IMR-90 (cell line): ENCODE measurements at regions not wholly inside any gene's neighbourhood (a gene's known extent, or its start where the extent isn't known, plus 50 kb on each side); places are given as distances from the start of the nearest gene placed in this dataset.

Experiments used
- ATAC-seq: fragments of 200-7000 bp; cut with Tn5 transposase; 2 replicates; pipeline ENCODE4 v1.9.1; 2020; ENCODE audit warnings: low read depth, mild to moderate bottlenecking, moderate library complexity
- BruUV-seq: library from RNA; stranded (reverse); fragments of 400-500 nt; replicated peaks from 2 replicates; lab custom pipeline; 2021; lab: Mats Ljungman, UMichigan
- CTCF ChIA-PET: fragments of 300-600 bp; formaldehyde crosslinking; extraction: SDS; loops from one replicate; lab custom pipeline; 2021; ENCODE audit warnings: antibody characterized with exemption; lab: Yijun Ruan, JAX
- POLR2A ChIA-PET: fragments of 300-600 bp; sonication (Branson Sonifier 250); formaldehyde crosslinking; loops from one replicate; lab custom pipeline; 2022; ENCODE audit warnings: antibody characterized with exemption; ENCODE audit not compliant: unreplicated experiment; lab: Charles Lee
- DNase-seq: peaks from one replicate; pipeline ENCODE4 v3.0.0; 2013
- H2AFZ ChIP-seq: replicated peaks from 2 replicates; pipeline ENCODE3; 2013; ENCODE audit warnings: low read length, mild to moderate bottlenecking; ENCODE audit not compliant: poor library complexity
- H2AK5ac ChIP-seq: 2 replicates; pipeline ENCODE4 v1.6.1; 2013; ENCODE audit warnings: low read depth, low read length, inconsistent platforms
- H2AK9ac ChIP-seq: replicated peaks from 2 replicates; pipeline ENCODE3; 2013; ENCODE audit warnings: mild to moderate bottlenecking, low read depth, low read length, moderate library complexity; ENCODE audit not compliant: poor library complexity
- H2BK120ac ChIP-seq: 2 replicates; pipeline ENCODE4 v1.6.1; 2013; ENCODE audit warnings: low read depth, low read length, inconsistent platforms
- H2BK15ac ChIP-seq: 3 replicates; pipeline ENCODE4 v1.6.1; 2013; ENCODE audit warnings: low read depth, low read length, inconsistent platforms
- H2BK20ac ChIP-seq: 2 replicates; pipeline ENCODE4 v1.6.1; 2013; ENCODE audit warnings: low read depth, mild to moderate bottlenecking, inconsistent platforms, low read length, moderate library complexity
- H2BK5ac ChIP-seq: 2 replicates; pipeline ENCODE4 v1.6.1; 2013; ENCODE audit warnings: mild to moderate bottlenecking, low read depth, low read length, inconsistent platforms; ENCODE audit not compliant: poor library complexity, severe bottlenecking
- H3K14ac ChIP-seq: replicated peaks from 2 replicates; pipeline ENCODE4 v1.6.1; 2013; ENCODE audit warnings: low read depth, low read length, inconsistent platforms
- H3K18ac ChIP-seq: 2 replicates; pipeline ENCODE4 v1.6.1; 2013; ENCODE audit warnings: low read depth, low read length, control low read depth
- H3K23ac ChIP-seq: 2 replicates; pipeline ENCODE4 v1.6.1; 2013; ENCODE audit warnings: low read depth, low read length, inconsistent platforms
- H3K27ac ChIP-seq: 2 replicates; pipeline ENCODE4 v1.5.1; 2013; ENCODE audit warnings: mild to moderate bottlenecking, control low read depth, low read length; ENCODE audit not compliant: insufficient read depth
- H3K27me3 ChIP-seq: 2 replicates; pipeline ENCODE4 v1.6.1; 2013; ENCODE audit warnings: low read length; ENCODE audit not compliant: control insufficient read depth, insufficient read depth
- H3K36me3 ChIP-seq: 2 replicates; pipeline ENCODE4 v1.6.1; 2013; ENCODE audit warnings: low read length, mixed read lengths; ENCODE audit not compliant: control insufficient read depth, insufficient read depth
- H3K4ac ChIP-seq: 2 replicates; pipeline ENCODE4 v1.6.1; 2013; ENCODE audit warnings: low read depth, low read length, inconsistent platforms
- H3K4me1 ChIP-seq: 2 replicates; pipeline ENCODE4 v1.6.1; 2013; ENCODE audit warnings: low read length, mixed read lengths; ENCODE audit not compliant: control insufficient read depth, insufficient read depth
- H3K4me2 ChIP-seq: 2 replicates; pipeline ENCODE4 v1.6.1; 2013; ENCODE audit warnings: low read depth, mild to moderate bottlenecking, control low read depth, low read length, moderate library complexity
- H3K4me3 ChIP-seq: 2 replicates; pipeline ENCODE4 v1.5.1; 2013; ENCODE audit warnings: low read depth, mild to moderate bottlenecking, control low read depth, low read length, moderate library complexity; ENCODE audit not compliant: insufficient read depth
- H3K56ac ChIP-seq: 2 replicates; pipeline ENCODE4 v1.6.1; 2013; ENCODE audit warnings: low read length, inconsistent platforms; ENCODE audit not compliant: insufficient read depth; ENCODE audit errors: extremely low read depth
- H3K79me1 ChIP-seq, 2 experiments: 2 replicates each; pipeline ENCODE4 v1.6.1; 2013; ENCODE audit warnings: low read length in 2 of 2, inconsistent platforms in 1 of 2, low read depth in 1 of 2
- H3K9ac ChIP-seq: 2 replicates; pipeline ENCODE4 v1.6.1; 2013; ENCODE audit warnings: low read depth, low read length, control low read depth
- H3K9me1 ChIP-seq: 2 replicates; pipeline ENCODE4 v1.6.1; 2013; ENCODE audit warnings: low read length, inconsistent platforms; ENCODE audit not compliant: insufficient read depth
- H3K9me3 ChIP-seq: 2 replicates; pipeline ENCODE4 v1.6.1; 2013; ENCODE audit warnings: low read length; ENCODE audit not compliant: control insufficient read depth, insufficient read depth
- H4K20me1 ChIP-seq: 2 replicates; pipeline ENCODE4 v1.6.1; 2013; ENCODE audit warnings: low read length, inconsistent platforms; ENCODE audit not compliant: insufficient read depth
- H4K5ac ChIP-seq: 2 replicates; pipeline ENCODE4 v1.6.1; 2013; ENCODE audit warnings: mild to moderate bottlenecking, low read depth, low read length, control low read depth
- H4K8ac ChIP-seq, 2 experiments: 2 replicates each; pipeline ENCODE4 v1.6.1; 2013; ENCODE audit warnings: low read depth in 2 of 2, low read length in 2 of 2, control low read depth in 1 of 2, inconsistent platforms in 1 of 2
- H4K91ac ChIP-seq: 2 replicates; pipeline ENCODE4 v1.6.1; 2013; ENCODE audit warnings: low read depth, low read length, inconsistent platforms; ENCODE audit not compliant: insufficient read depth
- BHLHE40 ChIP-seq: fragments of 150-350 bp; IDR thresholded peaks from 2 replicates; pipeline ENCODE4 v1.6.1; 2016; ENCODE audit warnings: mild to moderate bottlenecking, low read depth, low read length
- CEBPB ChIP-seq: IDR thresholded peaks from 2 replicates; pipeline ENCODE4 v1.6.1; 2012; ENCODE audit warnings: low read depth, low read length, improper control_type of control experiment
- CHD1 ChIP-seq: IDR thresholded peaks from 2 replicates; pipeline ENCODE4 v1.6.1; 2012; ENCODE audit warnings: low read depth, low read length, improper control_type of control experiment
- FOS ChIP-seq: fragments of 150-350 bp; IDR thresholded peaks from 2 replicates; pipeline ENCODE4 v1.6.1; 2016; ENCODE audit warnings: low read depth, low read length
- MAFK ChIP-seq: IDR thresholded peaks from 2 replicates; pipeline ENCODE4 v1.6.1; 2012; ENCODE audit warnings: low read depth, low read length, improper control_type of control experiment
- MXI1 ChIP-seq: IDR thresholded peaks from 2 replicates; pipeline ENCODE4 v1.6.1; 2012; ENCODE audit warnings: low read depth, mild to moderate bottlenecking, low read length, moderate library complexity, borderline replicate concordance
- RAD21 ChIP-seq: IDR thresholded peaks from 2 replicates; pipeline ENCODE4 v1.6.1; 2012; ENCODE audit warnings: low read length, improper control_type of control experiment
- RFX5 ChIP-seq: IDR thresholded peaks from 2 replicates; pipeline ENCODE4 v1.8.0; 2012; ENCODE audit warnings: low read depth, mild to moderate bottlenecking, low read length, moderate library complexity
- SMC3 ChIP-seq: fragments of 150-350 bp; IDR thresholded peaks from 2 replicates; pipeline ENCODE4 v1.6.1; 2016; ENCODE audit warnings: low read depth, mild to moderate bottlenecking, antibody characterized with exemption, low read length, moderate library complexity
- WGBS, 2 experiments: methylation state at CpG; one replicate each; pipeline versions ENCODE4 v1.1.5 to v1.1.7; 2013; ENCODE audit warnings: missing lambda C conversion rate in 2 of 2; ENCODE audit not compliant: insufficient read length in 1 of 2; ENCODE audit errors: extremely low coverage in 2 of 2; 5-methylcytosine and 5-hydroxymethylcytosine counted together
- dilution Hi-C: fragments of 300-500 bp; cut with HindIII; formaldehyde crosslinking; loops from one replicate; pipeline ENCODE4 v1.14.3; 2018; ENCODE audit warnings: low sequenced_read_pairs; ENCODE audit not compliant: unreplicated experiment
- in situ Hi-C: fragments of 300-500 bp; cut with MboI; formaldehyde crosslinking; loops from 3 replicates; pipeline ENCODE4 v1.14.3; 2019; ENCODE audit warnings: low sequenced_read_pairs, inconsistent platforms, mixed read lengths
- intact Hi-C: fragments of 100-400 bp; cut with micrococcal nuclease; formaldehyde crosslinking; loops from 2 replicates; pipeline ENCODE4 v1.10.0; 2022
- TF ChIP-seq, protein P1 (sequence below): fragments of 150-350 bp; IDR thresholded peaks from 2 replicates; pipeline ENCODE4 v1.6.1; 2017; ENCODE audit warnings: mild to moderate bottlenecking, antibody characterized with exemption, low read length, low read depth
- TF ChIP-seq, protein P2 (sequence below): conservative IDR thresholded peaks from 2 replicates; pipeline ENCODE4 v1.5.1; 2012; ENCODE audit warnings: mild to moderate bottlenecking, low read depth, low read length, improper control_type of control experiment
- TF ChIP-seq, protein P3 (sequence below): fragments of 150-350 bp; IDR thresholded peaks from 2 replicates; pipeline ENCODE4 v1.6.1; 2016; ENCODE audit warnings: low read depth, mild to moderate bottlenecking, low read length, moderate library complexity, borderline replicate concordance

DNA sequence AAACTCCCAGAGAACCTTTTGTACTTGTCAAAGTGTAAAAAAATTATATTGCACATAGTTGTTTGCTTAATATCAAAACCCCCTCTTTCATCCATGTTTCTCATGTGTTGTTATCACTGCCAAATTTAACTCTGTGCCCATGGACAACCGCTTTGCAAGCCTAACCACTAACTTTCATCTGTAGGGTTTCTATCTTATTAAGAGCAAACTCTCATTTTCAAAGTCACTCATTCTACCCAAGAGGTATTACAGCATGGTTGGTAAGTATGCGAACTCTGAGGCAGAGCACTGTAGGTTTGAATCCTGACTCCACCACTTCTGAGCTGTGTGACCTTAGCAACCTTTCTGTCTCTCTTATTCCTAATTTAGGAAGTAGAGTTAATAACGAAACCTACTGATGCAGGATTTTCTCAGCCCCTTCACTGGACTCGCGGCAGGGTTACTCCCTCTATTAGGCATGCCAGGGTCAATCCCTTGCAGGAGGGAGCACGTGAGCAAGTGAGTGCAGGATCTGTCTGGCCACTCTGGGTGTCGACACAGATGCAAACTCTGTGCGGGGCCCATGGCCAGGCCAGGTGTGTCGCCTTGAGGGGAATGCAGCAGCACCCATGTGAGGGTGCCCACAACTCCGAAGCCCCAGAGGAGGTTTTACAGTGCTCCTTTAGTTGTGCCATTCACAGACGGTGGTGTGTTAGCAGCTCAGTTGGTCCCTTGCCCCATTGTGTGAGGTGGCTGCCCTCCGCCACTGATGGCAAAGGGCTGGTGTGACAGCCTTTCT, 361.5 kb upstream of the ADGRL2 start:
- no peak overlapping the region for H2BK15ac ChIP-seq
- H3K36me3 ChIP-seq, result no peaks in the 10 kb centered on the region
- no peak overlapping the region for H3K14ac ChIP-seq
- no peak overlapping the region for H2BK5ac ChIP-seq
- no peak overlapping the region for H2BK20ac ChIP-seq
- no peak overlapping the region for H2AFZ ChIP-seq
- no peak overlapping the region for H3K56ac ChIP-seq
- no peak for DNase-seq
- in situ Hi-C loops (no loop called here), intact Hi-C loops (no loop called here), dilution Hi-C loops (no loop called here)
- no peak for TF ChIP-seq RAD21
- TF ChIP-seq, protein P1, sequence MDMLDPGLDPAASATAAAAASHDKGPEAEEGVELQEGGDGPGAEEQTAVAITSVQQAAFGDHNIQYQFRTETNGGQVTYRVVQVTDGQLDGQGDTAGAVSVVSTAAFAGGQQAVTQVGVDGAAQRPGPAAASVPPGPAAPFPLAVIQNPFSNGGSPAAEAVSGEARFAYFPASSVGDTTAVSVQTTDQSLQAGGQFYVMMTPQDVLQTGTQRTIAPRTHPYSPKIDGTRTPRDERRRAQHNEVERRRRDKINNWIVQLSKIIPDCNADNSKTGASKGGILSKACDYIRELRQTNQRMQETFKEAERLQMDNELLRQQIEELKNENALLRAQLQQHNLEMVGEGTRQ, result no peak
- no peak for TF ChIP-seq RFX5
- TF ChIP-seq FOS, result no peak
- no peak for TF ChIP-seq CEBPB
- TF ChIP-seq CHD1, result no peak
- no peak for TF ChIP-seq MXI1
- TF ChIP-seq BHLHE40, result no peak
- no peak for TF ChIP-seq SMC3
- TF ChIP-seq, protein P2, sequence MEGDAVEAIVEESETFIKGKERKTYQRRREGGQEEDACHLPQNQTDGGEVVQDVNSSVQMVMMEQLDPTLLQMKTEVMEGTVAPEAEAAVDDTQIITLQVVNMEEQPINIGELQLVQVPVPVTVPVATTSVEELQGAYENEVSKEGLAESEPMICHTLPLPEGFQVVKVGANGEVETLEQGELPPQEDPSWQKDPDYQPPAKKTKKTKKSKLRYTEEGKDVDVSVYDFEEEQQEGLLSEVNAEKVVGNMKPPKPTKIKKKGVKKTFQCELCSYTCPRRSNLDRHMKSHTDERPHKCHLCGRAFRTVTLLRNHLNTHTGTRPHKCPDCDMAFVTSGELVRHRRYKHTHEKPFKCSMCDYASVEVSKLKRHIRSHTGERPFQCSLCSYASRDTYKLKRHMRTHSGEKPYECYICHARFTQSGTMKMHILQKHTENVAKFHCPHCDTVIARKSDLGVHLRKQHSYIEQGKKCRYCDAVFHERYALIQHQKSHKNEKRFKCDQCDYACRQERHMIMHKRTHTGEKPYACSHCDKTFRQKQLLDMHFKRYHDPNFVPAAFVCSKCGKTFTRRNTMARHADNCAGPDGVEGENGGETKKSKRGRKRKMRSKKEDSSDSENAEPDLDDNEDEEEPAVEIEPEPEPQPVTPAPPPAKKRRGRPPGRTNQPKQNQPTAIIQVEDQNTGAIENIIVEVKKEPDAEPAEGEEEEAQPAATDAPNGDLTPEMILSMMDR, result no peak
- TF ChIP-seq MAFK, result no peak
- TF ChIP-seq, protein P3, sequence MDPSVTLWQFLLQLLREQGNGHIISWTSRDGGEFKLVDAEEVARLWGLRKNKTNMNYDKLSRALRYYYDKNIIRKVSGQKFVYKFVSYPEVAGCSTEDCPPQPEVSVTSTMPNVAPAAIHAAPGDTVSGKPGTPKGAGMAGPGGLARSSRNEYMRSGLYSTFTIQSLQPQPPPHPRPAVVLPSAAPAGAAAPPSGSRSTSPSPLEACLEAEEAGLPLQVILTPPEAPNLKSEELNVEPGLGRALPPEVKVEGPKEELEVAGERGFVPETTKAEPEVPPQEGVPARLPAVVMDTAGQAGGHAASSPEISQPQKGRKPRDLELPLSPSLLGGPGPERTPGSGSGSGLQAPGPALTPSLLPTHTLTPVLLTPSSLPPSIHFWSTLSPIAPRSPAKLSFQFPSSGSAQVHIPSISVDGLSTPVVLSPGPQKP, result no peak
- H3K4me3 ChIP-seq, result no peak overlapping the region
- no peak overlapping the region for H2BK120ac ChIP-seq
- H3K23ac ChIP-seq, result no peak overlapping the region
- no peak overlapping the region for H3K4ac ChIP-seq
- H3K9ac ChIP-seq, result no peak overlapping the region
- no peak overlapping the region for H3K27ac ChIP-seq
- H2AK9ac ChIP-seq, result no peak overlapping the region
- H3K9me3 ChIP-seq, result no peaks in the 10 kb centered on the region
- H4K5ac ChIP-seq, result no peak overlapping the region
- no peak overlapping the region for H4K91ac ChIP-seq
- H3K4me1 ChIP-seq, result no peaks in the 10 kb centered on the region
- H3K4me2 ChIP-seq, result no peak overlapping the region
- no TSS peak for BruUV-seq
- H3K9me1 ChIP-seq, result no peaks in the 10 kb centered on the region
- ChIA-PET CTCF (no interaction called here), POLR2A (no interaction called here)
- H3K79me1 ChIP-seq, result no peaks in the 10 kb centered on the region
- H2AK5ac ChIP-seq, result no peak overlapping the region
- no peaks in the 10 kb centered on the region for H4K20me1 ChIP-seq
- no peaks in the 10 kb centered on the region for H3K27me3 ChIP-seq
- no peak overlapping the region for H4K8ac ChIP-seq
- WGBS, 2 experiments, result 82% methylated on average over 5 of the region's 12 CpGs; no CpG with 5 or more reads in 1 of the 2 experiments
- ATAC-seq, result no peak
- H3K18ac ChIP-seq, result no peak overlapping the region
